Stomach (tissue), 4 donors: ENCODE measurements at regions not wholly inside any gene's neighbourhood (a gene's known extent, or its start where the extent isn't known, plus 50 kb on each side); places are given as distances from the start of the nearest gene placed in this dataset.

Source experiments
- POLR2AphosphoS5 ChIP-seq, 3 donors: sonication (generic); formaldehyde crosslinking; IDR thresholded peaks; one replicate each; pipeline ENCODE4 v1.6.1; 2016; ENCODE audit warnings: antibody characterized with exemption in 3 of 3
- TF ChIP-seq, protein P1 (sequence below), 7 experiments: fragments of 450-650 bp in 4 of 7; fragments of 200-600 bp in 3 of 7; sonication (generic) in 3 of 7; IDR thresholded peaks; one replicate each; pipeline ENCODE4 v1.5.1; 2016 to 2019; ENCODE audit warnings: antibody characterized with exemption in 7 of 7, control low read depth in 2 of 7, mild to moderate bottlenecking in 1 of 7

GRCh38 chr2:147490401-147491261 is 354.2 kb upstream of the ACVR2A start:
- TF ChIP-seq, protein P1, sequence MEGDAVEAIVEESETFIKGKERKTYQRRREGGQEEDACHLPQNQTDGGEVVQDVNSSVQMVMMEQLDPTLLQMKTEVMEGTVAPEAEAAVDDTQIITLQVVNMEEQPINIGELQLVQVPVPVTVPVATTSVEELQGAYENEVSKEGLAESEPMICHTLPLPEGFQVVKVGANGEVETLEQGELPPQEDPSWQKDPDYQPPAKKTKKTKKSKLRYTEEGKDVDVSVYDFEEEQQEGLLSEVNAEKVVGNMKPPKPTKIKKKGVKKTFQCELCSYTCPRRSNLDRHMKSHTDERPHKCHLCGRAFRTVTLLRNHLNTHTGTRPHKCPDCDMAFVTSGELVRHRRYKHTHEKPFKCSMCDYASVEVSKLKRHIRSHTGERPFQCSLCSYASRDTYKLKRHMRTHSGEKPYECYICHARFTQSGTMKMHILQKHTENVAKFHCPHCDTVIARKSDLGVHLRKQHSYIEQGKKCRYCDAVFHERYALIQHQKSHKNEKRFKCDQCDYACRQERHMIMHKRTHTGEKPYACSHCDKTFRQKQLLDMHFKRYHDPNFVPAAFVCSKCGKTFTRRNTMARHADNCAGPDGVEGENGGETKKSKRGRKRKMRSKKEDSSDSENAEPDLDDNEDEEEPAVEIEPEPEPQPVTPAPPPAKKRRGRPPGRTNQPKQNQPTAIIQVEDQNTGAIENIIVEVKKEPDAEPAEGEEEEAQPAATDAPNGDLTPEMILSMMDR (IDR thresholded peaks at IDR 0.05): no peak
- TF ChIP-seq POLR2AphosphoS5 (IDR thresholded peaks at IDR 0.05): no peak
